GM21447 (cell line): ENCODE measurements at regions not wholly inside any gene's neighbourhood (a gene's known extent, or its start where the extent isn't known, plus 50 kb on each side); places are given as distances from the start of the nearest gene placed in this dataset.
"Not testable (repeated sequence)": the region's sequence is repeated elsewhere in the genome, so short reads cannot be mapped to it uniquely, and the experiment has no call there.

Source experiments
- ATAC-seq: cut with Tn5 transposase; IDR thresholded peaks from one replicate; pipeline ENCODE4 v1.9.1; 2021; ENCODE audit not compliant: unreplicated experiment

DNA sequence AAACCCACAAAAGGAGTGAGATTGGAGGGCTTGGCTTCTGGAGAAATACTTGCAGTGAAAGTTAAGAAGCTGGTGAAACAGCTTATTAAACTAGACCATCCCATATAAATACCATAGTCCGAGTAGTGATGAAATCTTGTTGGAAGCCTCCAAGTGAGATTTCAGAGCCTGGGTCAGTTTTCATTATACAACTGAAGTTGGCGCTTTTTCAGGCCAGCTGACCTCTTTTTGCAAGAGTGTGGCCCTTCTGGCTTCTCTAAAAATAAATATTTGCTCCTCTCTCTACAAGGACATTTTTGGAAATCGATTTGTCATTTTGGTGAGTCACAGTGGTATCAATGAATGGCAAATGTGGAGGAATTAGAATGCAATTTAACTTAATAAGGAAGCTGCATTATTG, 51.2 kb upstream of the THRB start:
- ATAC-seq = no peak

DNA sequence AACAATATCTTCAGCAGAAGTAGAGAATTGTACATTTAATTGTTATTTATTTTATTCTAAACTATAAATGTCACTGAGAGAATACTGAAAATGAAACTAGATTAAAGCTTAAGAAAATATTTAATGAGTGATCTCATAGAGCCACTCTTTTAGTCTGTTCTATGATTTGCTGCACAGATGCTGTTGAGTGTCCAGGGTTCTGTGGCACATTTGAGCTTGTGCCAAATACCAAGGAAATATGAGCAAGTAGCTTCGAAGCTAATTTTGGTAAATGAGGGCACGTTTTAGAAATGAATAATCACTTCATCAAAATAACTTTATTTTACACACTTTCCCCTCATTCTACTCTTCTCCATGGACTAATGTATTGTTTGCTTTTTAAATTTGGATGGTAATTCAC, 53.6 kb upstream of the THRB start:
- no peak for ATAC-seq

DNA sequence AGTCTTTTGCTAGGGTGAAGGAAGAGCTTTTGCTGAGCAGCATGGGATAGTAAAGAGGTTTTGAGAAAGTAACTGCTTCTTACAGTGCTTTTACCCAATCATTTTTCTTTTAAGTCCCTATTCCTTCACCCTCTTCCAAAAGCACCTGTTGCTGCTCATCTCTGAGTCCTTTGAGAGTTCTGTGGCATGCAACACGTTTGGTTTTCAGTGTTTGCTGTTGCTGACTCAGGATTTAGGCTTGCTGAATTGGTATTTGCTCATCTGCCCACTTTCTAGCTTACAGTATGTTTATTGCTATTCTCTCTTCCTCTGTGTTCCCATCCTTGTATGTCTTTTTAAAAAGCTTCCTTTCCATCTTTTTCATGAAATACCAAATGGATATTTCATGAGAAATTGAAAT, 55.9 kb upstream of the THRB start:
- ATAC-seq = no peak

DNA sequence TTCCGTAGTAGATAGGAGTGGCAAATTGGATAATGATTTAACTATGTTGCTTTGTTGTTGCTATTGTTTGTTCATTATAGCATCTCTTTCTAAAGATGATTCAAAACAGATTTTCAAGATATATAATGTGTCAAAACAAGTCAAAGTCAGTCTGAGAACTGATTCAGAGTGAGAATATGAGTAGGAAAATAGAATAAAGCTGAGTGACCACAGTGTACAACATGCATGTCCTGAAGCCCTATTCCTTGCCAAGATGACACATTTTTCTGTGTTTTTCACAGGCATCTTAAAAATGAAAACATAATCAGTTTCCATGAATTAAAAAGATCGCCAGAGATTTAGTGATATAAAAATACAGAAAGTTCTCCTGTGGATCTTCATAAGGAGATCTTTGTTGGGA, 57.0 kb upstream of the THRB start:
- ATAC-seq = no peak

DNA sequence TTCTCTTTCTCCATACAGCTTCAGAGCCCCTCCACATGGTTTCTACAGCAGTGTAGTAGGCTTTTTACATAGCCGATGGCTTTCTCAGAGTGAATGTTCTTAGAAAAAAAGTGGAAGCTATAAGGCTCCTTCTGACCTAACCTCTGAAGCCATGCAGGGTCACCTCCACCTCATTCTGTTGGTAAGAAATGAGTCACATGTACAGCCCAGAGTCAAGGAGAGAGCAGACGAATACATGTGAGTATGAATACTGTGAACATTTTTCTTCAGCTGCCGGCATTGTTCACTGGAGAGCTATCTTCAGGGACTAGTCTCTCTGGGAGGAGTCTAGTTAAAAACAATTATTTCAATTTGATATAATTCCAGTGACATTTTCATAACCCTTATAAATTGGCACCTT, 68.2 kb upstream of the THRB start:
- no peak for ATAC-seq

DNA sequence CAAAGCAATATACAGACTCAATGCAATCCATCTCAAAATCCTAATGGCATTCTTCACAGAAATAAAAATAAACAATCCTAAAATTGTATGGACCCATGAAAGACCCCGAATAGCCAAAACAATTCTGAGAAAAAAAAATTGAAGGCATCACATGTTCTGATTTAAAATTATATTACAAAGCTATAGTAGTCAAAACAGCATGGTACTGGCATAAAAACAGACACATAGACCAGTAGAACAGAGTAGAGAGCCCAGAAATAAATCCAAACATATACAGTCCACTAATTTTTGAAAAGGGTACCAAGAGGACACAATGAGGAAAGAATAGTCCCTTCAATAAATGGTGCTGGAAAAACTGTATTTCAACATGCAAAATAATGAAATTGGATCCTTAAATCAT, 70.4 kb upstream of the THRB start:
- ATAC-seq = no peak

DNA sequence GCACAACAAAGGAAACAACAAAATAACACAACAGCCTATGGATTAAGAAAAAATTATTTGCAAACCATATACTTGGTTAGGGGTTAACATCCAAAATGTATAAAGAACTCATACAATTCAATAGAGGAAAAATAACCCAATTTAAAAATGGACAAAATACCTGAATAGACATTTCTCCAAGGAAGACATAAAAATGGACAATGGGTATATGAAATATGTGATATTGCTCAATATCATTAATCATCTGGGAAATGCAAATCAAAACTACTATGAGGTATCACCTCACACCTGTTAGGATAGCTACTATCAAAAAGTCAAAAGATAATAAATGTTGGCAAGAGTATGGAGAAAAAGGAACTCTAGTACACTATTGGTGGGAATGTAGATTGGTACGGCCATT, 71.0 kb upstream of the THRB start:
- no peak for ATAC-seq

DNA sequence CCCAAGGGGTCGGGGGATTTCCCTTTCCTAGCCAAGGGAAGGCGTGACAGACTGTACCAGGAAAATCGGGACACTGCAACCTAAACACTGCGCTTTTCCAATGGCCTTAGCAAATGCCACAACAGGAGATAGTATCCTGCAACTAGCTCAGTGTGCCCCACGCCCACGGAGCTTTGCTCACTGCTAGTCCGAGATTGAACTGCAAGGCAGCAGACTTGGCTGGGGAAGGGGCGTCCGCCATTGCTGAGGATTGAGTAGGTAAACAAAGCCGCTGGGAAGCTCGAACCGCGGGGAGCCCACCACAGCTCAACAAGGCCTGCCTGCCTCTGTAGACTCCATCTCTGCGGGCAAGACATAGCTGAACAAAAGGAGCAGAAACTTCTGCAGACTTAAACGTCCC, 72.3 kb upstream of the THRB start:
- no peak for ATAC-seq

DNA sequence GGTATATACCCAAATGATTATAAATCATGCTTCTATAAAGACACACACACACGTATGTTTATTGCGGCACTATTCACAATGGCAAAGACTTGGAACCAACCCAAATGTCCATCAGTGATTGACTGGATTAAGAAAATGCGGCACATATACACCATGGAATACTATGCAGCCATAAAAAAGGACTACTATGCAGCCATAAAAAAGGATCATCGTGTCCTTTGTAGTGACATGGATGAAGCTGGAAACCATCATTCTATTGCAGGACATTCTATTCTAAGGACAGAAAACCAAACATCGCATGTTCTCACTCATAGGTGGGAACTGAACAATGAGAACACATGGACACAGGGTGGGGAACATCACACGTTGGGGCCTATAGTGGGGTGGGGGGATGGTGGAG, 77.8 kb upstream of the THRB start:
- not testable (repeated sequence) for ATAC-seq

DNA sequence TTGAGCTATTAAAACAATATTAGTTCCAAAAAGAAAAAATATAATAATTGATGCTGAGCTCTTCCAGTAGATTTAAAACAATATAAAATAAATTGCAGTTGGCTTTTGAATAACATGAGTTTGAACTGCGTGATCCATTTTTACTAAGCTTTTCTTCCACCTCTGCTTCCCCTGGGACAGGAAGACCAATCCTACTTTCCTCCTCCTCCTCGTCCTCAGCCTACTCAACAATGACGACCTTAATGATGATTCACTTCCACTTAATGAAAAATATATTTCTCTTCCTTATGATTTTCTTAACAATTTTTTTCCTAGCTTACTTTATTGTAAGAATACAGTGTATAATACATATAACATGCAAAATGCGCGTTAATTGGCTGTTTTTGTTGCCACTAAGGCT, 78.9 kb upstream of the THRB start:
- ATAC-seq = no peak

DNA sequence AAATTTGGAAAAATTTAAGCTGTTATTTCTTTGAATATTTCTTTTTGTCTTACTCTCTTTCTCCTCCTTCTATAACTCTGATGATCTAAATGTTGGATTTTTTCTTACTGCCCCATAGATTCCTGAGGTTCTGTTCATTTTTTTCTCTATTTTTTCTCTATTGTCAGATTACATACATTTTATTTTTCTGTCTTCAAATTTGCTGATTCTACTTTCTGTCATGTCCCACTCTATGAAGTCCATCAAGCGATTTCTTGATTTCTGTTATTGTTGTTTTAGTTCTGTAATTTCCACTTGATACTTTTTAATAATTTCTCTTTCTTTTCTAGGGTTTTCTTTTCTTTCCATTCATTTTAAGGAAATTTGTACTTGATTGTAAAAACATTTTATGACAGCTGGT, 83.7 kb upstream of the THRB start:
- ATAC-seq = no peak

DNA sequence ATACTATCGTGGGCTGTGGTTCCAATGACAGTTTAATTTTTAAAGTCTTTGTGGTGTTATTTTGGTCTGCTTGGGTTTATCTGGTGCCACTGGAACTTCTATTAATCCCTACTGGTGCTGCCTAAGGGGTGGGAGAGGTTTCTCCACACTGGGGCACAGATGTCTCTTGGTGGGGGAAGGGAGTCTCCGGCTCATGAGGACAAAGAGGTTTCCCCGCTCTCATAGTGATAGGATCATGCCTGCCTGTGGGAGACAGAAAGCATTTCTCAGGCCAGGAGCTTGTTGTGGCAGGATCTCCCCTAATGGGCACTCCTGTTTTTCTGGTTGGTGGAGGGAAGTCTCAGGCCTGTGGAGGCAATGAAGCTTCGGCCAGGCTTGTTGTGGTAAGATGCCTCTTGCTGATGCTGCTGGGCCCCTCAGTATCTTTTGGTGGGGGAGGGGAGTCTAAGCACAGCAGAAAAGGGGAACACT, 84.3 kb upstream of the THRB start:
- ATAC-seq = no peak

DNA sequence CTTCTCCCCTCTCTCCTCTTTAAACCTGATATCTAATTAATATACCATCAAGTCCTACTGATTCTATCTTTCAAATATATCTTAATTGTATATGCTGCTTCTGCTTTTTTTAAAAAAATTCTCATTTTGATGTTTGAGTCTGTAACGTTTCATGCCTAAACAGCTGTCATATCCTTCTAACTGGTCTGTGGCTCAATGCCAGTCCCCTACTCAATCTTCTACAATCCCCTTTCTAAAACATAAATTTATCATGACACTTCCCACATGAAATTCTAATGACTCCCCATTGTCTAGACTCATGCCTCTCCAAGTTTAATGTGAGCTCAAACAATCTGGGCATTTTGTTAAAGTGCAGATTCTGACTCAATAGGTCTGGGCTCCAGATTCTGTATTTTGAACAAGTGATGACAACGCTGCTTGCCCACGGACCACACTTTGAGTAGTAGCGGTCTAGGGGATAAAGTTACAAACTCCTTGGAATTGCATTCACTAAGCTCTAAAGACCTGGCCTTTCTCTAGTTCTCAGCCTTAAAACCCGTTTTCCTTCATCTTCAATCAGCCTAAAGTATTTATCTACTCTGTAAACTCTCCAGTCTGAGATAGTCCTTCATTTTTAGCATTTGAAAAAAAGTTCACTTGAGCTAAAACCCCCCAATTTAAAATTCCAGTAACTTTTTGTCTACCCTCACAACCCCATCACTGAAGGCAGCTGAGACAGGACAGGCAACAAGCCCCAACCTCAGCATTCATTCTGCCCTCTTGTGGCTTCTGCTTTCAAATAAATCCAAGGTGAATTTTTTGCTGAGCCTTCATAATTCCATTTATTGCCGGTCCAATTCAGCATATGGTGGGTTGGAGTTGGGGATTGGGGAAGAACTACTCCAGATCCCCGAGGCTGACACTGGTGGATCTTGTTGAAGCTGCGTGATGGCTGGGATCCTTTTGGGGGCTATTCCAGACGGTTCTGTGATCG, 88.1 kb upstream of the THRB start:
- no peak for ATAC-seq

DNA sequence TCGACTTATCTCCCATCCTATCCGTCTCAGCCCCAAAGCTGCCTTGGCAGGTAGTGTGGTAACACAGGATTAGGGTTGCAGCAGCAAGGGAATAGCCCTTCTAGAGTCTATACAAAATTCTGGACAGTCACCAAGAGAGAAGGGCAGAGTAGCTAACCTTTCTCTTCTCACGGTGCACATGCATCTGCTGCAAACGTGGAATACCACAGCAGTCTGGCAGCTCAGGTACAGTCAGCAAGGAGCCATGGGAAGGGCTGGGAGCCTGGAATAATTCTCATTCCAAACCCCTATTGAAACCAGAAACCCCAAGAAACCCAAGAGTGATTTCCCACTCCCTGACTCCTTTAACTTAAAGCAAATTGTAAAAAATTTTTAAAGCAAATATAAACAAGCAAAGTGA, 92.3 kb upstream of the THRB start:
- ATAC-seq = no peak

DNA sequence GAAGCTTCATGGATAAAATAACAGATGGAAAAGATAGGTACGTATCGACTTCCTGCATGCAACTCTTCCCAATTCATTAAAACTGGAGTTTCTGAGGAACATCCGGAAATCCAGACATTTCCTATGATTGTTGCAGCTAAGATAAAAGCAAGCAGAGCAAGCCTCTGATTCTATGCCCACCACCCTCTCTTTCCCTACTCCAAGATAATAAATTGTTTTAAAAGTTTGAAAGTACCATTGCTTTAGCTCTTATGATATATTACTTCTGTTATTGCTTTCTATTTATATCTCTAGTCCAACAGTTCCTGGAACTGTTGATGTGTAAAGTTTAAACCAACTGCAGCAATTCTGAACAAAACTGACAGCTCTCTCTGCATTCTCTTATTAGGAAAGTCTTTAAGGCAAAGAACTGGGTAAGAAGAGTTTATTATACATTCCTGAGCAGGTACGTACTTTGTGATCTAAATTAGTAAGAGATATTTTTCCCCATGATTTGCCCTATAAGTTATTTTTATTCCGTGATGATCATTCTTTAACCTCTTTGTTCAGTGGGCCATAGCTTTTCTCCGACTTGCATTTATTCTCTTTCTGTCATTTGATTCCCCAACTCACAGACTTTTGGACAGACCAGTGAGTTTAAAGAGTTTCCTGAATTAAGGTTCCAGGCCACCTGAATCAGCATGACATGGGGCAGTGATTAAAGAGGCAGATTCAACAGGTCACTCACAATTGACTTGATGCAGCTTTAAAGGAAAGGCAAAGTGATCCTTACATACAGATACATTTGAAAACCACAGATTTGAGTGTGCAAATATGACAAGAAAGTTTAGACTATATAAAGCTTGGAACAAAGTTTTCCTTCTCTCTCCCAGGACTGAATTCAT, 94.2 kb upstream of the THRB start:
- ATAC-seq = no peak

DNA sequence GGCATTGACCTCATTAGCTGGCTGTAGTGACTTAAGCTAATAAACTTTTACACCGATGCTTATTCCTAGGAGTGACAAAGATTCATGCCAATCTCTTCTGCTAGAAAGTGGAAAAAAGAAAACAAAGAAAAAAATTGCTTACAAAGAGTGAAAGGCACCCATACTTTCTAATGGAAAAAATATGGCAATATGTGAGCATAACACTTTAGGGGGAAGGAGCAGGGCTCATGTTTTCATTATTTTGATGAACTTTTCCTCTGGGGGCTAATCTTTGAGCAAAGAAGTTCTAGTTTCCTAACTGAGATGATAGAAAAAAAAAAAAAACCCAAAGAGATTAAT, 94.8 kb upstream of the THRB start:
- no peak for ATAC-seq

DNA sequence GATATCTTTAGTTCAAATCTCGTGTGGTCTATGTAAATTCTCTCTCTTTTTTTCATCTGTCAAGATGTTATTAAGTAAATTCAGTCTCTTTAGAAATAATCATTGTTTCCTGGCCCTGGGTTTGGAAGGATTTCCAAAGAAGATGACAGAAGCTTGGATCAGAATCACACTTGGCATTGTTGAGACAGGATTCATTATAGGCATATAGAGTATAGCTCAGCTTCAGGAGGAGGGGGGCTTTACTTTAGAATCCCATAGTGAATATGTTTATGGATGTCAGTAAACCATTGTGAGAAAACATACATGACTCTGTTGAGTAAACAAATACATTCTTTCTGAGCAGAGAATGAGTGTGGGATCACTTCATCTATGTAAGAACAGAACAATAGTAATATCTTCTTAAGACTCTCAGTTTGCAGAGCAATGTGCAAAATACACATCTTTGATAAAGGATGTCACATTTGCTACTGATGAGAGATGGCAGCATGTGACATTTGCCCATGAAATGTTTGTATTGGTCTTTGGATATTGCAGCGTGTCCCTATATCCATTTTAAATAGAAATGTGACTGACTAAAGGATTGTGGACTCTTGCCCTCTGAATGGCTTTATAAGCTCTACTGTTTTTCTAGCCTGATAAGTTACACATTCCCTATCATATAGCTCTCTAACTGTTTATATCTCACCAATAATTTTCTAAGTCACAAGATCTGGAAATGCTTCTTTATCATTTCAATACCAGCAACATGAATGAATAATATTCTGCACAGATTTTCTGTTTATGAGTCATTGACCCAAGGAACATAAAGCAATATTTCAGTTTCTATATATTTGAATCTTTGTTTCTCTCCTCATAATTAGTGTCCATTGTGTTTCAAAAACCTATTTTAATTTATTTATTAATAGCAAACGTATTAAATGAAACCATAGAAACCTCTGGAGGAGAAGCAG, 95.6 kb upstream of the THRB start:
- no peak for ATAC-seq

DNA sequence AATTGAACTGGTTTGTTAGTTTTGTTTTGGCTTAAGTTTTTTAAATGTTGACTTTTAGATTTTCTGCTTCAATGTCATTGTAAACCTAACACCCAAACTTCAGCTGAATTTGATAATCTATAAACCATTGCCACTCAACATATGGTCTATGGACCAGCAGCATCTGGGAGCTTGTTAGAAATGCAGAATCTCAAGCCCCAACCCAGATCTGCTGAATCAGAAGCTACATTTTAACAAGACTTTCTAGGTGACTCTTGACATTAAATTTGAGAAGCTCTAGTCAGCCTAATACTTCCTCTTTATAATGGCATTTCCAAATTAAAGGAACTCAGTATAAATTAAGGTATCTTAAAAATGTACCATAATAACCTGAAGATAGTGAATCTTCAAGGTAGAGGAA, 96.5 kb upstream of the THRB start:
- ATAC-seq = no peak

DNA sequence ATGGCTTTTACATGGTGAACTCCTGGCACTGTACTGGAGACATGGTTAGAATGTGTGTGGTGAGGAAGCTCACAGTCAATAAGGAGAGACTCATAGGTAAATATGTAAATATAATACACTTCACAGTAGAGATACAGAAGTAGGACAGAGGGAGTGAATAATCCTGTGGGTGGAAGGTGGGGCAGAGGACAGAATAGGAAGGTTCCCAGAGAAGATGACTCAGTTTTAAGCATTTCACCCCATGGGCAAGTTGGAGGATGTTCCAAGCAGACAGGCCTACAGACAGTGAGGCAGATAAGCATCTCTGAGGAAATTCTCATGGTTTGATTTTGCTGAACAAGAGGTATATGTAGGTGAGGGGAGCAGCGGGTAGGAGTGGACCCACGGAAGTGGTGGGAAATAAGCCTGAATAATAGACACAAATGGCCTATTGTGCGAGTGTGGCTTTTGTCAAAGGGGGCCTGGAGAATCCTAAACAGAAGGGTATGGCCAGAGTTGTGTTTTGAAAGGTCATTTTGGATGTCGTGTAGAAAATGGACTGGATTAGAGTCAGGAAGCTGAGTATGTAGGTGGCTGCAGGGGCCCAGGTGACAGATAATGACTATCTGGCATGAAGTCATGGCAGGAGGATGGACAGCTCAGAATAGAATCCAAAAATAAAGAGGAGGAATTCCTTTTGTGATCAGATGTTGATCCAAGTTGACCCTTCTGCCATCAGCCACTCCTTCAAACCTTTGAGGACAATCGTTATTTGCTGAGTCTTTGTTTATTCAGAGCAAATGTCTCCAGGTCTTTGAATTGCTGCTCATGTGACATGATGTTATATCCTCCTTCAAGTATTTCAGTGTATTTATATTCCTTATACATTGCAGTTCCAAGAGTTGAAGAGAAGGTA, 97.3 kb upstream of the THRB start:
- no peak for ATAC-seq

DNA sequence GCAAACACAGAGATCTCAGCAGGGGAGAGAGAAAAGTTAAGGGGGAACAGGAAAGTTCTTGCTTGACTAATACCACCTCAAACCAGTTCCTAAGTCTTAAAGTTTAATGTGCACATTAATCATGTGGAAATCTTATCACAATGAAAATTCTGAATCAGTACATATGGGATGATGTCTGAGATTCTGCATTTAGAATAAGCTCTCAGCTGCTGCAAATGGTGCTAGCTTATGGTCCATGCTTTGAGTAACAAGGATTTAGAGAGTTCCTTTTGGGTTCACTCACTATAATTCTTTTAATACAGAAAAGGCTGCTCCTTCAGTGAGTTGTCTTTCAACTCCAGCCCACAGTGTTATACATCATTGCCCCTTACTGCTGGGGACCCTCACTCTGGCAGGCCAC, 99.5 kb upstream of the THRB start:
- no peak for ATAC-seq
